WTC11 (cell line): ENCODE measurements at regions not wholly inside any gene's neighbourhood (a gene's known extent, or its start where the extent isn't known, plus 50 kb on each side); places are given as distances from the start of the nearest gene placed in this dataset.

ENCODE experiments used
- ATAC-seq: fragments of 200-7000 bp; cut with Tn5 transposase; 2 replicates; pipeline ENCODE4 v1.10.0; 2021; ENCODE audit warnings: mild to moderate bottlenecking, moderate library complexity
- CTCF ChIA-PET: fragments of 300-600 bp; sonication (Branson Sonifier 250); formaldehyde crosslinking; loops from one replicate; lab custom pipeline; 2021; ENCODE audit warnings: antibody characterized with exemption; lab: Charles Lee
- POLR2A ChIA-PET: fragments of 350-600 bp; sonication (Branson Sonifier 250); formaldehyde crosslinking; loops from one replicate; lab custom pipeline; 2021; ENCODE audit warnings: antibody characterized with exemption; lab: Charles Lee
- DNase-seq: peaks from one replicate; pipeline ENCODE4 v3.0.0; 2021; ENCODE audit warnings: low spot score
- H3K27ac Mint-ChIP-seq: 2 replicates; pipeline ENCODE4 v1.8.0; 2021; ENCODE audit warnings: mixed read lengths
- H3K27me3 Mint-ChIP-seq: 2 replicates; pipeline ENCODE4 v1.8.0; 2021; ENCODE audit warnings: low read depth, mild to moderate bottlenecking, moderate library complexity, mixed read lengths
- H3K36me3 Mint-ChIP-seq: 2 replicates; pipeline ENCODE4 v1.8.0; 2021; ENCODE audit warnings: mixed read lengths
- H3K4me1 Mint-ChIP-seq: 2 replicates; pipeline ENCODE4 v1.8.0; 2022; ENCODE audit warnings: mixed read lengths
- H3K4me3 Mint-ChIP-seq: 2 replicates; pipeline ENCODE4 v1.8.0; 2021; ENCODE audit warnings: mild to moderate bottlenecking, moderate library complexity, mixed read lengths
- H3K9me3 Mint-ChIP-seq: 2 replicates; pipeline ENCODE4 v1.8.0; 2021; ENCODE audit warnings: mixed read lengths
- AFF4 ChIP-seq: sonication (generic); formaldehyde crosslinking; IDR thresholded peaks from 2 replicates; pipeline ENCODE4 v1.8.1; 2023; ENCODE audit warnings: mild to moderate bottlenecking, missing genetic modification reagents, borderline replicate concordance
- ATF2 ChIP-seq: sonication (generic); formaldehyde crosslinking; IDR thresholded peaks from 2 replicates; pipeline ENCODE4 v1.8.1; 2022; ENCODE audit warnings: low read depth, missing genetic modification reagents, borderline replicate concordance
- GABPB1 ChIP-seq: sonication (generic); formaldehyde crosslinking; IDR thresholded peaks from 2 replicates; pipeline ENCODE4 v1.8.1; 2023; ENCODE audit warnings: mild to moderate bottlenecking, missing genetic modification reagents
- JUN ChIP-seq: sonication (generic); formaldehyde crosslinking; IDR thresholded peaks from 2 replicates; pipeline ENCODE4 v1.8.0; 2023; ENCODE audit warnings: mild to moderate bottlenecking, missing genetic modification reagents
- NFATC4 ChIP-seq: fragments of 250-450 bp; sonication (Bioruptor Pico); IDR thresholded peaks from 2 replicates; pipeline ENCODE4 v1.9.0; 2021; ENCODE audit warnings: mild to moderate bottlenecking
- NFE2L1 ChIP-seq: sonication (generic); formaldehyde crosslinking; IDR thresholded peaks from 2 replicates; pipeline ENCODE4 v1.8.1; 2023; ENCODE audit warnings: missing genetic modification reagents
- NR3C1 ChIP-seq: sonication (generic); formaldehyde crosslinking; conservative IDR thresholded peaks from 2 replicates; pipeline ENCODE4 v1.8.1; 2023; ENCODE audit warnings: low read depth, mild to moderate bottlenecking, missing genetic modification reagents
- PRRX2 ChIP-seq: fragments of 250-450 bp; sonication (Bioruptor Pico); IDR thresholded peaks from 2 replicates; pipeline ENCODE4 v1.8.0; 2021; ENCODE audit warnings: mild to moderate bottlenecking
- RELA ChIP-seq: sonication (generic); formaldehyde crosslinking; IDR thresholded peaks from 2 replicates; pipeline ENCODE4 v1.8.1; 2022; ENCODE audit warnings: missing genetic modification reagents, mild to moderate bottlenecking, borderline replicate concordance
- SOX15 ChIP-seq: fragments of 250-450 bp; sonication (Bioruptor Pico); IDR thresholded peaks from 2 replicates; pipeline ENCODE4 v1.9.0; 2021; ENCODE audit warnings: mild to moderate bottlenecking
- TCF7 ChIP-seq: sonication (generic); formaldehyde crosslinking; IDR thresholded peaks from 2 replicates; pipeline ENCODE4 v1.8.0; 2022; ENCODE audit warnings: mild to moderate bottlenecking, low read depth, missing genetic modification reagents, moderate library complexity
- ZNF416 ChIP-seq: fragments of 250-450 bp; sonication (Bioruptor Pico); IDR thresholded peaks from 2 replicates; pipeline ENCODE4 v1.9.0; 2021; ENCODE audit warnings: mild to moderate bottlenecking, inconsistent platforms
- TF ChIP-seq, protein P1 (sequence below): sonication (generic); formaldehyde crosslinking; IDR thresholded peaks from 2 replicates; pipeline ENCODE4 v1.8.1; 2023; ENCODE audit warnings: mild to moderate bottlenecking, missing genetic modification reagents, moderate library complexity
- TF ChIP-seq, protein P2 (sequence below): sonication (generic); formaldehyde crosslinking; IDR thresholded peaks from 2 replicates; pipeline ENCODE4 v1.8.0; 2022; ENCODE audit warnings: missing genetic modification reagents
- TF ChIP-seq, protein P3 (sequence below): sonication (generic); formaldehyde crosslinking; IDR thresholded peaks from 2 replicates; pipeline ENCODE4 v1.8.1; 2022; ENCODE audit warnings: mild to moderate bottlenecking, missing genetic modification reagents, moderate library complexity, borderline replicate concordance

DNA sequence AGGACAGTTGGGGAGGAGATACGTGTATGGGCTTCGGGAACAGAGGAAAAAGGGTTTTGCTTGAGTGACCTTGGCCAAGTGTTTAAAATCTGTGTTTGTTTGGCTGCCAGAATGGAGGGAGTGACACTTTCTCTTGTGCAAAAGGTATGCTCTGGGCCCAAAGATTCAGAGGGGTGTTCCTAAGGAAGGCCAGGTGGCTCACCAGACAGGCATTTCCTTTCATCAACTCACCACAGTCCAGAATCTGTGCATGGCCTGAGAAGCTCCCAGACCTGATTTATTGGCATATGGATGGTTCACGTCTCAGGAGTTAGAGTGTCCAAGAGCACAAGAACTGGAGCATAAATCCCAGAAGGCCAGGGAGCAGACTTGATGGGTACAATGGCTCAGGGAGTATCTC, 53.4 kb upstream of the NLK start:
- Mint-ChIP-seq H3K4me3 (no peak overlapping the region), H3K27me3 (peaks cover 10% of the 10 kb centered on the region), H3K9me3 (no peaks in the 10 kb centered on the region), H3K36me3 (no peaks in the 10 kb centered on the region), H3K4me1 (peaks cover 12% of the 10 kb centered on the region), H3K27ac (no peak overlapping the region)
- ChIA-PET POLR2A (no interaction called here), CTCF (no interaction called here)
- DNase-seq, result no peak
- ATAC-seq, result no peak
- TF ChIP-seq ATF2 (CRISPR knock-in tag), result no peak
- TF ChIP-seq NFE2L1 (CRISPR knock-in tag), result no peak
- TF ChIP-seq ZNF416, result no peak
- TF ChIP-seq JUN, result no peak
- TF ChIP-seq SOX15 (CRISPR knock-in tag), result no peak
- TF ChIP-seq, protein P1, sequence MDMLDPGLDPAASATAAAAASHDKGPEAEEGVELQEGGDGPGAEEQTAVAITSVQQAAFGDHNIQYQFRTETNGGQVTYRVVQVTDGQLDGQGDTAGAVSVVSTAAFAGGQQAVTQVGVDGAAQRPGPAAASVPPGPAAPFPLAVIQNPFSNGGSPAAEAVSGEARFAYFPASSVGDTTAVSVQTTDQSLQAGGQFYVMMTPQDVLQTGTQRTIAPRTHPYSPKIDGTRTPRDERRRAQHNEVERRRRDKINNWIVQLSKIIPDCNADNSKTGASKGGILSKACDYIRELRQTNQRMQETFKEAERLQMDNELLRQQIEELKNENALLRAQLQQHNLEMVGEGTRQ (CRISPR knock-in tag), result no peak
- TF ChIP-seq GABPB1 (CRISPR knock-in tag), result no peak
- TF ChIP-seq, protein P2, sequence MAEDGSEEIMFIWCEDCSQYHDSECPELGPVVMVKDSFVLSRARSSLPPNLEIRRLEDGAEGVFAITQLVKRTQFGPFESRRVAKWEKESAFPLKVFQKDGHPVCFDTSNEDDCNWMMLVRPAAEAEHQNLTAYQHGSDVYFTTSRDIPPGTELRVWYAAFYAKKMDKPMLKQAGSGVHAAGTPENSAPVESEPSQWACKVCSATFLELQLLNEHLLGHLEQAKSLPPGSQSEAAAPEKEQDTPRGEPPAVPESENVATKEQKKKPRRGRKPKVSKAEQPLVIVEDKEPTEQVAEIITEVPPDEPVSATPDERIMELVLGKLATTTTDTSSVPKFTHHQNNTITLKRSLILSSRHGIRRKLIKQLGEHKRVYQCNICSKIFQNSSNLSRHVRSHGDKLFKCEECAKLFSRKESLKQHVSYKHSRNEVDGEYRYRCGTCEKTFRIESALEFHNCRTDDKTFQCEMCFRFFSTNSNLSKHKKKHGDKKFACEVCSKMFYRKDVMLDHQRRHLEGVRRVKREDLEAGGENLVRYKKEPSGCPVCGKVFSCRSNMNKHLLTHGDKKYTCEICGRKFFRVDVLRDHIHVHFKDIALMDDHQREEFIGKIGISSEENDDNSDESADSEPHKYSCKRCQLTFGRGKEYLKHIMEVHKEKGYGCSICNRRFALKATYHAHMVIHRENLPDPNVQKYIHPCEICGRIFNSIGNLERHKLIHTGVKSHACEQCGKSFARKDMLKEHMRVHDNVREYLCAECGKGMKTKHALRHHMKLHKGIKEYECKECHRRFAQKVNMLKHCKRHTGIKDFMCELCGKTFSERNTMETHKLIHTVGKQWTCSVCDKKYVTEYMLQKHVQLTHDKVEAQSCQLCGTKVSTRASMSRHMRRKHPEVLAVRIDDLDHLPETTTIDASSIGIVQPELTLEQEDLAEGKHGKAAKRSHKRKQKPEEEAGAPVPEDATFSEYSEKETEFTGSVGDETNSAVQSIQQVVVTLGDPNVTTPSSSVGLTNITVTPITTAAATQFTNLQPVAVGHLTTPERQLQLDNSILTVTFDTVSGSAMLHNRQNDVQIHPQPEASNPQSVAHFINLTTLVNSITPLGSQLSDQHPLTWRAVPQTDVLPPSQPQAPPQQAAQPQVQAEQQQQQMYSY, result no peak
- TF ChIP-seq NR3C1, result no peak
- no peak for TF ChIP-seq TCF7
- no peak for TF ChIP-seq AFF4 (CRISPR knock-in tag)
- TF ChIP-seq, protein P3, sequence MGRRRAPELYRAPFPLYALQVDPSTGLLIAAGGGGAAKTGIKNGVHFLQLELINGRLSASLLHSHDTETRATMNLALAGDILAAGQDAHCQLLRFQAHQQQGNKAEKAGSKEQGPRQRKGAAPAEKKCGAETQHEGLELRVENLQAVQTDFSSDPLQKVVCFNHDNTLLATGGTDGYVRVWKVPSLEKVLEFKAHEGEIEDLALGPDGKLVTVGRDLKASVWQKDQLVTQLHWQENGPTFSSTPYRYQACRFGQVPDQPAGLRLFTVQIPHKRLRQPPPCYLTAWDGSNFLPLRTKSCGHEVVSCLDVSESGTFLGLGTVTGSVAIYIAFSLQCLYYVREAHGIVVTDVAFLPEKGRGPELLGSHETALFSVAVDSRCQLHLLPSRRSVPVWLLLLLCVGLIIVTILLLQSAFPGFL (CRISPR knock-in tag), result no peak
- TF ChIP-seq NFATC4 (CRISPR knock-in tag), result no peak

- TF ChIP-seq RELA (CRISPR knock-in tag), result no peak
- TF ChIP-seq PRRX2 (CRISPR knock-in tag), result no peak
- TF ChIP-seq, all 79 proteins: peak for 0
- ChIA-PET CTCF (no interaction called here), POLR2A (no interaction called here)
- DNase-seq, result no peak
- no peak overlapping the region for H3K4me3 Mint-ChIP-seq
- H3K36me3 Mint-ChIP-seq, result no peaks in the 10 kb centered on the region
- no peak for ATAC-seq
- peaks cover 11% of the 10 kb centered on the region for H3K27me3 Mint-ChIP-seq
- no peaks in the 10 kb centered on the region for H3K9me3 Mint-ChIP-seq
- no peak overlapping the region for H3K27ac Mint-ChIP-seq
- H3K4me1 Mint-ChIP-seq, result peaks cover 7% of the 10 kb centered on the region
Observed at GRCh38 chr17:27990100-27990499, 52.4 kb upstream of the NLK start.
